ENCODE measurements at regions not wholly inside any gene's neighbourhood (a gene's known extent, or its start where the extent isn't known, plus 50 kb on each side); places are given as distances from the start of the nearest gene placed in this dataset.
A peak's percentile ranks its signal among the peaks of the same experiment; 100 is the strongest.

- Histone ChIP-seq H3K27me3 (ENCODE audit: control insufficient read depth, insufficient read depth, low read length) (no peaks in the 10 kb centered on the region), H3K9me3 (ENCODE audit: control insufficient read depth, insufficient read depth, low read length) (no peaks in the 10 kb centered on the region), H3K27ac (ENCODE audit: low read depth, low read length) (peak overlapping the region; percentile 90), H3K4me3 (ENCODE audit: low read depth, low read length) (no peak overlapping the region)
- peak; percentile 96 for DNase-seq (ENCODE audit: low read depth, low spot score)
- CTCF ChIA-PET: no interaction called here
- POLR2A ChIA-PET: interaction anchor here (0.6 to 1.7 kb wide), 11 partner anchors 54 to 267 kb away, joined by 3 to 13 read pairs (median 4); no protein-coding TSS in a partner anchor
- no peak for TF ChIP-seq CTCF (IDR thresholded peaks at IDR 0.05; ENCODE audit: low read depth, low read length)
Observed at GRCh38 chr2:234823877-234824376, 127.9 kb upstream of the SH3BP4 start.

- CTCF ChIA-PET: no interaction called here
- Histone ChIP-seq H3K4me3 (ENCODE audit: low read depth, low read length) (no peak overlapping the region), H3K27ac (ENCODE audit: low read depth, low read length) (peak overlapping the region; percentile 90), H3K9me3 (ENCODE audit: control insufficient read depth, insufficient read depth, low read length) (no peaks in the 10 kb centered on the region), H3K27me3 (ENCODE audit: control insufficient read depth, insufficient read depth, low read length) (no peaks in the 10 kb centered on the region)
- no peak for TF ChIP-seq CTCF (IDR thresholded peaks at IDR 0.05; ENCODE audit: low read depth, low read length)
- POLR2A ChIA-PET: interaction anchor here (0.6 to 1.7 kb wide), 11 partner anchors 53 to 267 kb away, joined by 3 to 13 read pairs (median 4); no protein-coding TSS in a partner anchor
- DNase-seq (ENCODE audit: low read depth, low spot score): no peak
Observed at GRCh38 chr2:234823196-234823876, 128.5 kb upstream of the SH3BP4 start.

- no peak overlapping the region for H3K4me3 ChIP-seq (ENCODE audit: low read depth, low read length)
- CTCF ChIA-PET: no interaction called here
- TF ChIP-seq CTCF (IDR thresholded peaks at IDR 0.05; ENCODE audit: low read depth, low read length): no peak
- H3K27me3 ChIP-seq (ENCODE audit: control insufficient read depth, insufficient read depth, low read length): no peaks in the 10 kb centered on the region
- POLR2A ChIA-PET: no interaction called here
- no peak overlapping the region for H3K27ac ChIP-seq (ENCODE audit: low read depth, low read length)
- H3K9me3 ChIP-seq (ENCODE audit: control insufficient read depth, insufficient read depth, low read length): no peaks in the 10 kb centered on the region
- no peak for DNase-seq (ENCODE audit: low read depth, low spot score)
Observed at GRCh38 chr2:234821946-234822475, 129.8 kb upstream of the SH3BP4 start.

- Histone ChIP-seq H3K9me3 (ENCODE audit: control insufficient read depth, insufficient read depth, low read length) (no peaks in the 10 kb centered on the region; the same call in 1 of the 2 replicates), H3K4me3 (ENCODE audit: low read depth, low read length) (no peak overlapping the region), H3K27ac (ENCODE audit: low read depth, low read length) (no peak overlapping the region), H3K27me3 (ENCODE audit: control insufficient read depth, insufficient read depth, low read length) (no peaks in the 10 kb centered on the region)
- TF ChIP-seq CTCF (IDR thresholded peaks at IDR 0.05; ENCODE audit: low read depth, low read length): peak; percentile 24; the same call in 1 of the 2 replicates
- ChIA-PET CTCF (no interaction called here), POLR2A (no interaction called here)
- DNase-seq (ENCODE audit: low read depth, low spot score): no peak
Observed at GRCh38 chr2:234818937-234819336, 132.9 kb upstream of the SH3BP4 start.

- no peak for DNase-seq (ENCODE audit: low read depth, low spot score)
- H3K27ac ChIP-seq (ENCODE audit: low read depth, low read length): no peak overlapping the region
- ChIA-PET POLR2A (no interaction called here), CTCF (interaction anchor here (0.6 kb wide), 1 partner anchor 20 kb away, joined by 3 read pairs; no protein-coding TSS in a partner anchor)
- TF ChIP-seq CTCF (IDR thresholded peaks at IDR 0.05; ENCODE audit: low read depth, low read length): no peak
- H3K9me3 ChIP-seq (ENCODE audit: control insufficient read depth, insufficient read depth, low read length): no peaks in the 10 kb centered on the region; the same call in 1 of the 2 replicates
- H3K27me3 ChIP-seq (ENCODE audit: control insufficient read depth, insufficient read depth, low read length): no peaks in the 10 kb centered on the region
- H3K4me3 ChIP-seq (ENCODE audit: low read depth, low read length): no peak overlapping the region
Observed at GRCh38 chr2:234816491-234816890, 135.3 kb upstream of the SH3BP4 start.

All from AG04450 (cell line).